ENCODE measurements at regions not wholly inside any gene's neighbourhood (a gene's known extent, or its start where the extent isn't known, plus 50 kb on each side); places are given as distances from the start of the nearest gene placed in this dataset.

- DNase-seq = no peak
Measured at GRCh38 chr6:122308074-122308473, 91.4 kb upstream of the HSF2 start.

GRCh38 chr6:122315842-122316241 lies 83.6 kb upstream of the HSF2 start:
- DNase-seq = no peak

- DNase-seq = no peak
Measured at GRCh38 chr6:122322824-122323223, 76.6 kb upstream of the HSF2 start.

GRCh38 chr6:122323361-122323760 lies 76.1 kb upstream of the HSF2 start:
- DNase-seq = no peak

DNA sequence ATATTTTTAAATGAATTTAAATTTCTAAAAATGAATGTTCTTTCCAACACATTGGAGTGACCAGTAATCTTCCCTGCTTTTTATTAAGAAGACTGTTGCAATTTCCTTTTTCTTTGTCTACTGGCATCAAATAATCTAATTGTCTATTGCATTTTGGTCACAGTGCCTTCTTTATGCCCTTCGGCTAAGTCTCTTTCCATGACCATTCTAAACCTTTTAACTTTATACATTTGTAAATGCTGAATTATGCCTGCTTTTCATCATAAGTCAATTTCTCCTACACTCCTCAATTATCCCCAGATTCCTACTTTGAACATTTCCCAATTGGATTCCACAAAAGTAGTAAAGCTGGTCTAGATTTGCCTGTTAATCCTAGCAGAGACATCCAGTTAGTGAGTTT lies 69.1 kb upstream of the HSF2 start:
- no peak for DNase-seq

DNA sequence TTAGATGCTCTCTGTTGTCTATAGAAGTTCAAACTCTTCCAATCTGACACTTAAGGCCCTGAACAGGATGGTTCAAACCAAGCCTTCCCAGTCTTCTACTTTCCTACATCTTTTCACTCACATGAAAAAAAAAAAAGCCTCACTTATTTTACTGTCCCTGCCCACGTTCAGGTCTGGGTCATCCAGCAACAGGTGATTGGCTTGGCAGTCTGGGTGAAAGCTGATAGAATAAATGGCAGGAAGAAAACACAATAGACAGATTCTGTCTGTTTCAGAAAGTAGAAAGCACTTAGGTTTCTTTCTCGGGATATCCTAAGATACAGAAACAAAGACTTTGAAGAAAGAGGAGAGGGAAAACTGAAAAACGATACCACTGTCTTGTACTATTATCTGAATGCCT lies 61.8 kb upstream of the HSF2 start:
- DNase-seq = no peak

DNA sequence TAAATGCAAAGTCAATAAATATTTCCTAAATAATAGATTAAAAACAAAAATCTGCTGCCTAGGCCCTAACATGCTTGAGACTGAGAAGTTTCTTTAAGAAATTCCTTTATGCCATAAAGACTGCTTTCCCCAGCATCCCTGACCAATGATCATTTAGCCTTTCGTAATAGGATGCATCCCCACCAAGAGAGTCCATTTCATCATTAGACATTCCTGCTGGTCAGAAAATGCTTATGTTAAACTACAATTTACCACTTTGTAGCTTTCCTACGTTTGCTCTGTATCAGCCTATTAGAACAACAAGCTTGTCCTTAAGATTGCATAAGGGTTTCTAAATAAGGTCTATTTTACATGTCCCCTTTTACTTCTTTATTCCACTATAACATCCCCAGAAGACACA lies 59.8 kb upstream of the HSF2 start:
- no peak for DNase-seq

DNA sequence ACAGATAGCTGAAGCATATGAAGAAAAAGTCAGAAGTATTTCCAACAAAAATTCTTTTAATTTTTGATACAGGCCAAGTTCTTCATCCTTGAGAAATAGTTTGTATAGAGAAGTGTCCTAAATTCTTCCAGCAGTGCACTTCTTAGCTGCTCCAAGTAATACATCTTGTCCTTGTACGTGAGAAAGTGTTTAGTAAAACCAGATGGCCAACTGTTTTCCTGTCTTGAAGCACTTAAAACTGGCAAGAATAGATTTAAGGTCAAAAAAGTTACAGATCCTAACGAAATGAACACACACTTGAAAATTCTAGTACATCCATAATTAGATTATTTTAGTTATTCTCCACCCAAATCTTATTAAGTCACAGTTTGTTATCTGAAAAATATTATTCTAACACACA lies 52.2 kb upstream of the HSF2 start:
- DNase-seq = no peak

- no peak for DNase-seq
Measured at GRCh38 chr6:122347751-122348150, 51.7 kb upstream of the HSF2 start.

Measured in activated CD4-positive, alpha-beta T cell treated with anti-CD3 and anti-CD28 coated beads for 48 hours (primary cell).